LoVo (cell line): ENCODE measurements at regions not wholly inside any gene's neighbourhood (a gene's known extent, or its start where the extent isn't known, plus 50 kb on each side); places are given as distances from the start of the nearest gene placed in this dataset.
"Not testable (repeated sequence)": the region's sequence is repeated elsewhere in the genome, so short reads cannot be mapped to it uniquely, and the experiment has no call there.

Experiments used
- DNase-seq: peaks from one replicate; pipeline ENCODE4 v3.0.0-alpha.2; 2016; ENCODE audit warnings: low spot score

- DNase-seq, result no peak
These were observed 198.7 kb downstream of the CNTN3 start for GRCh38 chr3:74415731-74416130.

- no peak for DNase-seq
These were observed 200.8 kb downstream of the CNTN3 start for GRCh38 chr3:74413547-74414241.

- no peak for DNase-seq
These were observed 204.1 kb downstream of the CNTN3 start for GRCh38 chr3:74410276-74410941.

GRCh38 chr3:74409066-74409465 is 205.4 kb downstream of the CNTN3 start:
- no peak for DNase-seq

GRCh38 chr3:74403307-74403706 is 211.2 kb downstream of the CNTN3 start:
- DNase-seq, result no peak

- DNase-seq, result no peak
These were observed 211.6 kb downstream of the CNTN3 start for GRCh38 chr3:74402821-74403220.

GRCh38 chr3:74393426-74393825 is 221.0 kb downstream of the CNTN3 start:
- DNase-seq, result no peak

GRCh38 chr3:74390121-74390877 is 224.2 kb downstream of the CNTN3 start:
- DNase-seq, result no peak

GRCh38 chr3:74387111-74387735 is 227.2 kb downstream of the CNTN3 start:
- no peak for DNase-seq

- DNase-seq, result no peak
These were observed 230.3 kb downstream of the CNTN3 start for GRCh38 chr3:74384159-74384558.

- DNase-seq, result no peak
These were observed 236.8 kb downstream of the CNTN3 start for GRCh38 chr3:74377669-74378068.

GRCh38 chr3:74376323-74376722 is 238.1 kb downstream of the CNTN3 start:
- not testable (repeated sequence) for DNase-seq

GRCh38 chr3:74375653-74376052 is 238.8 kb downstream of the CNTN3 start:
- no peak for DNase-seq

- no peak for DNase-seq
These were observed 241.7 kb downstream of the CNTN3 start for GRCh38 chr3:74372743-74373142.

- no peak for DNase-seq
These were observed 244.1 kb downstream of the CNTN3 start for GRCh38 chr3:74370342-74370741.

GRCh38 chr3:74366331-74366730 is 248.1 kb downstream of the CNTN3 start:
- DNase-seq, result no peak

GRCh38 chr3:74363346-74363745 is 251.1 kb downstream of the CNTN3 start:
- DNase-seq, result no peak

- no peak for DNase-seq
These were observed 254.1 kb downstream of the CNTN3 start for GRCh38 chr3:74360406-74360805.

GRCh38 chr3:74357881-74358280 is 256.6 kb downstream of the CNTN3 start:
- DNase-seq, result no peak

GRCh38 chr3:74353039-74353438 is 261.4 kb downstream of the CNTN3 start:
- DNase-seq, result no peak

- no peak for DNase-seq
These were observed 262.3 kb downstream of the CNTN3 start for GRCh38 chr3:74352166-74352565.

- no peak for DNase-seq
These were observed 263.2 kb downstream of the CNTN3 start for GRCh38 chr3:74351213-74351612.

GRCh38 chr3:74349015-74349414 is 265.4 kb downstream of the CNTN3 start:
- no peak for DNase-seq
